Neural cell (in vitro differentiated cells): ENCODE measurements at regions not wholly inside any gene's neighbourhood (a gene's known extent, or its start where the extent isn't known, plus 50 kb on each side); places are given as distances from the start of the nearest gene placed in this dataset.

Experiments used
- POLR2AphosphoS5 ChIP-seq: IDR thresholded peaks from 2 replicates; pipeline ENCODE4 v1.6.1; 2012
- TF ChIP-seq, protein P1 (sequence below): fragments of 450-650 bp; IDR thresholded peaks from 2 replicates; pipeline ENCODE4 v1.5.1; 2014; ENCODE audit warnings: antibody characterized with exemption, mild to moderate bottlenecking, moderate library complexity; ENCODE audit not compliant: poor library complexity, severe bottlenecking

DNA sequence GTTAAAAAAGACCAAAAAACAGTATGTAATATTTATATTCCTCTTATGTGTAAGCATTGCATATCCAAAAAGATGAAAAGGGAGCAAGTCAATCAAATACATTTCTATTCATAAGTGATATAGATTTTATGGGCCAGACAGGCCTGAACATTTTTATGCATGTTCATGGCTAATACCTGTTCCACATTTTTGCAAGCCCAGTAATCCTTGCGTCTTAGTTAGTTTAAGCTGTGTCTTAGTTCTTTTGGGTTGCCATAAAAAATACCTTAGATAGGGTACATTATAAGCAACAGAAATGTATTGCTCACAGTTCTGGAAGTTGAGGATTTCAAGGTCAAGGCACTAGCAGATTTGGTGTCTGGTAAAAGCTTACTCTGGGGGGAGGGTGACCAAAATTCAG, 342.1 kb downstream of the TAF11L14 start:
- TF ChIP-seq, protein P1, sequence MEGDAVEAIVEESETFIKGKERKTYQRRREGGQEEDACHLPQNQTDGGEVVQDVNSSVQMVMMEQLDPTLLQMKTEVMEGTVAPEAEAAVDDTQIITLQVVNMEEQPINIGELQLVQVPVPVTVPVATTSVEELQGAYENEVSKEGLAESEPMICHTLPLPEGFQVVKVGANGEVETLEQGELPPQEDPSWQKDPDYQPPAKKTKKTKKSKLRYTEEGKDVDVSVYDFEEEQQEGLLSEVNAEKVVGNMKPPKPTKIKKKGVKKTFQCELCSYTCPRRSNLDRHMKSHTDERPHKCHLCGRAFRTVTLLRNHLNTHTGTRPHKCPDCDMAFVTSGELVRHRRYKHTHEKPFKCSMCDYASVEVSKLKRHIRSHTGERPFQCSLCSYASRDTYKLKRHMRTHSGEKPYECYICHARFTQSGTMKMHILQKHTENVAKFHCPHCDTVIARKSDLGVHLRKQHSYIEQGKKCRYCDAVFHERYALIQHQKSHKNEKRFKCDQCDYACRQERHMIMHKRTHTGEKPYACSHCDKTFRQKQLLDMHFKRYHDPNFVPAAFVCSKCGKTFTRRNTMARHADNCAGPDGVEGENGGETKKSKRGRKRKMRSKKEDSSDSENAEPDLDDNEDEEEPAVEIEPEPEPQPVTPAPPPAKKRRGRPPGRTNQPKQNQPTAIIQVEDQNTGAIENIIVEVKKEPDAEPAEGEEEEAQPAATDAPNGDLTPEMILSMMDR = no peak
- TF ChIP-seq POLR2AphosphoS5 = no peak
